NCI-H510A treated with DMSO at 0.1 percent for 48 hours (cell line): ENCODE measurements at regions not wholly inside any gene's neighbourhood (a gene's known extent, or its start where the extent isn't known, plus 50 kb on each side); places are given as distances from the start of the nearest gene placed in this dataset.
"Not testable (repeated sequence)": the region's sequence is repeated elsewhere in the genome, so short reads cannot be mapped to it uniquely, and the experiment has no call there.

Source experiments
- DNase-seq: peaks from one replicate; lab custom pipeline; 2025; lab: John Stamatoyannopoulos, UW

GRCh38 chr1:232134365-232134764 is 495.6 kb downstream of the SIPA1L2 start:
- DNase-seq, result no peak

- DNase-seq, result no peak
These were observed 497.4 kb downstream of the SIPA1L2 start for GRCh38 chr1:232132572-232132971.

GRCh38 chr1:232131715-232132391 is 498.1 kb downstream of the SIPA1L2 start:
- no peak for DNase-seq

GRCh38 chr1:232130815-232131480 is 499.0 kb downstream of the SIPA1L2 start:
- no peak for DNase-seq

GRCh38 chr1:232127190-232127589 is 500.6 kb downstream of the DISC1 start:
- DNase-seq, result no peak

GRCh38 chr1:232123775-232124659 is 497.4 kb downstream of the DISC1 start:
- DNase-seq, result no peak

GRCh38 chr1:232117903-232118302 is 491.3 kb downstream of the DISC1 start:
- DNase-seq, result not testable (repeated sequence)

- no peak for DNase-seq
These were observed 488.4 kb downstream of the DISC1 start for GRCh38 chr1:232114985-232115384.

- DNase-seq, result no peak
These were observed 485.5 kb downstream of the DISC1 start for GRCh38 chr1:232112076-232112475.

- no peak for DNase-seq
These were observed 485.0 kb downstream of the DISC1 start for GRCh38 chr1:232111611-232112010.

- DNase-seq, result no peak
These were observed 483.9 kb downstream of the DISC1 start for GRCh38 chr1:232110281-232111090.

- DNase-seq, result no peak
These were observed 482.8 kb downstream of the DISC1 start for GRCh38 chr1:232109391-232109790.

- DNase-seq, result no peak
These were observed 482.0 kb downstream of the DISC1 start for GRCh38 chr1:232108598-232108997.

- no peak for DNase-seq
These were observed 479.8 kb downstream of the DISC1 start for GRCh38 chr1:232106415-232106814.

- no peak for DNase-seq
These were observed 479.0 kb downstream of the DISC1 start for GRCh38 chr1:232105561-232105960.

GRCh38 chr1:232101231-232101630 is 474.6 kb downstream of the DISC1 start:
- DNase-seq, result no peak

- no peak for DNase-seq
These were observed 470.2 kb downstream of the DISC1 start for GRCh38 chr1:232096751-232097150.
